Activated CD4-positive, alpha-beta T cell treated with anti-CD3 and anti-CD28 coated beads for 24 hours (primary cell): ENCODE measurements at regions not wholly inside any gene's neighbourhood (a gene's known extent, or its start where the extent isn't known, plus 50 kb on each side); places are given as distances from the start of the nearest gene placed in this dataset.

Experiments used
- DNase-seq, 2 donors: peaks; one replicate each; pipeline ENCODE4 v3.0.0-alpha.2; 2020; ENCODE audit warnings: low read depth in 2 of 2

GRCh38 chr4:13316354-13316753 lies 167.8 kb downstream of the RAB28 start:
- DNase-seq = no peak

- DNase-seq = no peak
These were observed 170.3 kb downstream of the RAB28 start for GRCh38 chr4:13313856-13314255.

DNA sequence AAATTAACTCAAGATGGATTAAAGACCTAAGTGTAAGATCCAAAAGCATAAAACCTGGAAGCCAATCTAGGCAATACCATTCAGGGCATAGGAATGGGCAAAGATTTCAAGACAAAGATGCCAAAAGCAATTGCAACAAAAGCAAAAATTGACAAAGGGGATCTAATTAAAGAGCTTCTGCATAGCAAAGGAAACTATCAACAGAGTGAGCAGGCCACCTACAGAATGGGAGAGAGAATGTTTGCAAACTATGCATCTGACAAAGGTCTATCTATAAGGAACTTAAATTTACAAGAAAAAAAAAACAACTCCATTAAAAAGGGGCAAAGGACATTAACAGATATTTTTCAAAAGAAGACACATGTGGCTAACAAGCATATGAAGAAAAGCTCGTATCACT lies 171.9 kb downstream of the RAB28 start:
- no peak for DNase-seq

DNA sequence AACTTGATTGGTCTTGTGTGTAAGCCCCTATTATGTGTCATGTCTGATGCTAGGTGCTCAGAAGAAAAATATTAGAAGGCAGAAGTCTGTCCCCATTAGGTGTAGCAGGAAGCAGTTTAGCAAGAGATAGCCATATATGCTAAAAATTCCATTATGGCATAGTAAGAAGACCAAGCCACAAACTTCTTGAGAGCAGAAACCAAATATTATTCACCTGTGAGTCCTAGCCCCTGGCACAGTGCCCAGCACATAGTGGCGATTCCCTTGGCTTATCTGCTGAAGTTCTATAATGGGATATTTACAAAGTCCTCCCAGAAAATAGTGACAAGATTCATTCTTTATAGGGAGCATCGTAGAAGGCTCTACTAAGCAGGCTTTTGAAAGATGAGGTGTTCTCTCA lies 174.4 kb downstream of the RAB28 start:
- DNase-seq = no peak

DNA sequence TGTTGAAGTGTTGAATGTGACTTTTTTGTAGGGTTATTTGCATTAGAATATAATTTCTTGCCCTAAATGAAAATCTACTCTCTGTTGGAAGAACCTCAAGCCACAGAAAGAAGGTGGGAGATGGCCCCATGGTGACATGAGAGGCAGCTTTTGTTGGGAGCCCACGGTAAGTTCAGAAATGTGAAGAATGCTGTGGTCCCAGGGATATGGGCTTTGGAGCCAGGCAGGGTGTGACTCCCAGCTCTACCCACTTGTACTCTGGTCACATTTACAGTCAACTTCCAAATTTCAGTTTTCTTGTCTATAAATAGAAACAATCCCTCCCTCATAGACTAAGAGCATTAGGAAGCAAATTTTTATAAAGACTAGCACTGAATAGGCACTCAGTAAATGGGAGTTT lies 177.8 kb downstream of the RAB28 start:
- DNase-seq = no peak

- no peak for DNase-seq
These were observed 181.3 kb downstream of the RAB28 start for GRCh38 chr4:13302876-13303275.

GRCh38 chr4:13299343-13299742 lies 184.8 kb downstream of the RAB28 start:
- no peak for DNase-seq

GRCh38 chr4:13298655-13299054 lies 185.5 kb downstream of the RAB28 start:
- no peak for DNase-seq

DNA sequence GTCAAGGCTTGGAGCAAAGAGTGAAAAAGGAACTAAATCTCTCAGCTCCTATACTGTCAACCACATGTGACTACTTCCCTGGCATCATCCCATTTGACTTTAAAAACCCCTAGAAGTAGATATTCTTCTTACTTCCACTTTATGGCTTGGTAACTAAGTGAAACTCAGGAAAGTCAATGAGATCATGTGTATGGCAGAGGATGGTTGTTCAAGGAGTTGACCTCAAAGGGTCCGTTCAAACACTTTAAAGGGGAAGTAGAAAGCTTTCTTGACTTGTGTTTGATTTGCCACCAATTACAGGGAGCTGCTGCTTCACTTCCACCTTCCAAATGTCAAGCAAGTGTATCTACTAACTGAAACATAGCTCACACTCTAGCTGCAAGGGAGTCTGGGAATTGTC lies 187.2 kb downstream of the RAB28 start:
- no peak for DNase-seq

- DNase-seq = no peak
These were observed 189.1 kb downstream of the RAB28 start for GRCh38 chr4:13294961-13295605.

DNA sequence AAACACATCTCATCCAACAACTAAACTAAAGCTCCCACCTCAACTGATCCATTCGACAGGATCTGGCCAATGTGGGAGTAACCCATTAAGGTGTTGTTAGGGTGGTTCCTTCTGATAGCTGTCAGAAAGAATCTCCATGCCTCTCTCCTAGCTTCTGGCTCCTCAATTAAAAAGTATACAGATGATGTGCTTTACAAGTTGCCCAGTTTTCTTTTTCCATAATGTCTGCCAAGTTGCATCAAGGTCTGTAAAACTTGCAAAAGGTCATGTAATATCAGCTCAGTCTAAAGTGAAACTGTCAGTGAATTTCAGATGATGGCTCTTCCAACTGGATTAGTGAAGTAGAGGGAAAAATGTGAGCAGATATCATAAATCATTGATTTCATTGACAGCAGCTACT lies 191.8 kb downstream of the RAB28 start:
- no peak for DNase-seq

- DNase-seq = no peak
These were observed 194.7 kb downstream of the RAB28 start for GRCh38 chr4:13289391-13289790.

DNA sequence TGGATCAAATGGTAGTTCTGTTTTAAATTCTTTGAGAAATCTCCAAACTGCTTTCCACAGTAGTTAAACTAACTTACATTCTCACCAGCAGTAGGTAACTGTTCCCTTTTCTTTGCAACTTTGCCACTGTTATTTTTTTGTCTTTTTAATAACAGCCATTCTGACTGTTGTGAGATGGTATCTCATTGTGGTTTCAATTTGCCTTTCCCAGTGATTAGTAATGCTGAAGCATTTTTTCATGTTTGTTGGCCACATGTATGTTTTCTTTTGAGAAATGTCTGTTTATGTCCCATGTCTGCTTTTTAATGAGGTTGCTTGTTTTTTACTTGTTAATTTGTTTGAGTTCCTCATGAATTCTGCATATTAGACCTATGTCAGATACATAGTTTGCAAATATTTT lies 198.8 kb downstream of the RAB28 start:
- no peak for DNase-seq

DNA sequence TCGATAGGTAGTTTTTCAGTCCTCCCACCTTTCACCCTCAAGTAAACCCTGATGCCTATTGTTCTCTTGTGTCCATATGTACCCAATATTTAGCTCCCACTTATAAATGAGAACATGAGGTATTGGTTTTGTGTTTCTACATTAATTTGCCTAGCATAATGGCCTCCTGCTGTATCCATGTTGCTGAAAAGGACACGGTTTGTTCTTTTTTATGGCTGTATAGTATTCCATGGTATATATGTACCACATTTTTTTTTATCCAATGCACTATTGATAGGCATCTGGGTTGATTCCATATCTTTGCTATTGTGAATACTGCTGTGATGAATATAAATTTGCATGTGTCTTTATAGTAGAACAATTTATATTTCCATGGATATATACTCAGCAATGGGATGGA lies 199.2 kb downstream of the RAB28 start:
- DNase-seq = no peak

GRCh38 chr4:13276357-13276756 lies 207.8 kb downstream of the RAB28 start:
- DNase-seq = no peak

DNA sequence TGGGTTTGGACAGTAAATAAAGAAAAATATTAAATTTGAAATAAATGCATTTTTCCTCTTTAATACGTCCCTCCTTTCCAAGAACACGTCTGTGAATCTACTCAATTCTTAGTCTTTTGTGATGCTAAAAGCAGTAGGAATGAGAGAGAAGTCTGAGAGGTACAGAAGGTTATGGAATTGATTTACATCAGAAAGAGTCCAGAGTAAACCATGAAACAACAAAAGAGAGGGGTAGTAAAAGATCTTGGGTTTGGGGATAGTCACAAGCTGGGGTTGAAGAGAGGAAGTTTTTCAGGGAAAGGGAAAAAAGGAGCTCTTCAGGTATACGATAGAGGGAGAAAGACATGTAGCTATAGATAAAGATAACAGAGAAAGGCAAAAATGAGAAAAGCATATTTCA lies 215.4 kb downstream of the RAB28 start:
- no peak for DNase-seq

GRCh38 chr4:13268165-13268564 lies 216.0 kb downstream of the RAB28 start:
- no peak for DNase-seq

- DNase-seq = no peak
These were observed 217.0 kb downstream of the RAB28 start for GRCh38 chr4:13267091-13267490.

DNA sequence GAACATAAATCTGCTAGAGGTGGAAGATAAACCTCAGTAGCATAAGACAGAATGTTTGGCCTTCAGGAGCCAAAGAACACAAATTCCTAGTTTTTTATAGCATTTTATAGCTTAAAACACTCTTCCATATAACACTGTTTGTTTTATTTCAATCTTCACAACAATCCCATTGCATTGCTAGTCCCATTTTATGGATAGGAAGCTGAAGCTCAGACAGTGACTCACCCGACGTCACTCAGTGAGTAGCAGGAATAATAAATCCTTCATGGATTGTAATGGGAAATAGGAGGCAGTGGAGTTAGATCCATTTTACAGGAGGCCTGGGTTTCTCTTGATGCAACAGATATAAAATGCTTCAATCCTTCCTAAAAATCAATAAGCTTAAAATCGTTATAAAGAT lies 217.5 kb downstream of the RAB28 start:
- DNase-seq = no peak

GRCh38 chr4:13263967-13264525 lies 220.1 kb downstream of the RAB28 start:
- no peak for DNase-seq

DNA sequence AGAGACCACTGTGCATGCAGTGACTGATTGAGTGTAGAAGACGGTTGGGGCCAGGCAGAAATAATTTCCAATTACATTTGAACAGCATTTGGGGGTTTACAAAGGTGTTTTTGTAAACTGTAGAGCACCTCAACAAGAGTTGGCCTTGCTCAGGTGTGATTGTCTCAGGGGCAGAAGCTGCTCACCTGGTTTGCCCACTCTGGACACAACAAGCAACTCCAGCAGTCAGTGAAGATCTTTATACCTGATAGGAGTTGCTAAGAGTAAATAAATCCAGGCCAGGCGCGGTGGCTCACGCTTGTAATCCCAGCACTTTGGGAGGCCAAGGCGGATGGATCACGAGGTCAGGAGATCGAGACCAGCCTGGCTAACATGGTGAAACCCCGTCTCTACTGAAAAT lies 221.3 kb downstream of the RAB28 start:
- DNase-seq = no peak

- no peak for DNase-seq
These were observed 222.5 kb downstream of the RAB28 start for GRCh38 chr4:13261486-13262257.

DNA sequence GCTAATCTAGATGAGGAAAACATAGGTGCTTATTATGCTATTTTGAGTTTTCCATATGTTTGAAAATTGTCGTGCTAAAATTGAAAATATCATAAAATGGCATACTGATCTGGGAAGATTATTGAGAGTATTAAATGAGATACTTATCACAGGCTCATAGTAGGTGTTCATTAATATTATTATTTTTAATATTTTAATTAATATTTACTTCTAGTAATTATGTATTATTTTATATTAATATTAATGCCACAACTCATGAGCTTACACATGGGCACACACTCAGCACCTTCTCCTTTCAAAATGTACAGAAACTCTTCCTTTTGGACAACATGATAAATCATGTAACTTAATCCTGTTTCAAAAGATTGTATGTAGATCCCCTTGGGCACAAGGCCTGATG lies 223.6 kb downstream of the RAB28 start:
- DNase-seq = no peak
